ENCODE measurements at regions not wholly inside any gene's neighbourhood (a gene's known extent, or its start where the extent isn't known, plus 50 kb on each side); places are given as distances from the start of the nearest gene placed in this dataset.

DNA sequence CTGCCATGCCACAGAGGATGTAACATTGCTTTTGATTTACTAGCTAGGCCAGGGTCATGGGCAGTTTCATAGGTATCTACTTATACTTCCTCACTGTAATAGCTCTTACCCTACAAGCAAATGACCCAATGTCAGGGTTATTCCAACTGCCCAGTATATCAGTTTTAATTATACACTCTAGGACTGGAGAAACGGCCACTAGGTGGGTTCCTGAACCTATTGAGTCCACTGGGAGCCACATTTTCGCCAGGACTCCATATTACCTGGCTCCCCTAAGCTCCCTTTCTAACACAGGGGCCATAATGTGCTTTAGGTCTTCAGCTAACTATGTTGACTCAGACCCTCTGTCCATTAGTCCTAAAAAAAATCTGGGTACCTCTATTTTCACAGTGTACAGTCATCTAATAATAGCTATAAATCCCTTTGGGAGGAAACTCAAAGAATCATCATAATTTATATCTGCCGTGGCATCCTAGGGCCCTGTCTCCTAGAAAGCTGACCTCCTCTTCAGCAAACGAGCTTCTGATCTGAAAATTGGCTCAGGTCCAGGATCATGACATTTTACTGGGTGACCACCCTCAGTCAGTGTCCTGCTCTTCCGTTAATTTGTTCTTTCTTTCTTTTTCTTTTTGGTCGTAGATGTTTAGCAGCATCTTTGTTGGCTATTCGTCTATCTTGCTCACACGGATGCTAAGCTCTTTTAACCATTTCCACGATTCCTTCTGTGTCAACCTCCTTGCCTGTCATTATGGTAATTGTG, 244.3 kb downstream of the FAM76B start:
- DNase-seq = no peak

- DNase-seq = no peak
These were observed 245.3 kb downstream of the FAM76B start for GRCh38 chr11:95544095-95544856.

- DNase-seq = no peak
These were observed 246.6 kb downstream of the FAM76B start for GRCh38 chr11:95542868-95543551.

DNA sequence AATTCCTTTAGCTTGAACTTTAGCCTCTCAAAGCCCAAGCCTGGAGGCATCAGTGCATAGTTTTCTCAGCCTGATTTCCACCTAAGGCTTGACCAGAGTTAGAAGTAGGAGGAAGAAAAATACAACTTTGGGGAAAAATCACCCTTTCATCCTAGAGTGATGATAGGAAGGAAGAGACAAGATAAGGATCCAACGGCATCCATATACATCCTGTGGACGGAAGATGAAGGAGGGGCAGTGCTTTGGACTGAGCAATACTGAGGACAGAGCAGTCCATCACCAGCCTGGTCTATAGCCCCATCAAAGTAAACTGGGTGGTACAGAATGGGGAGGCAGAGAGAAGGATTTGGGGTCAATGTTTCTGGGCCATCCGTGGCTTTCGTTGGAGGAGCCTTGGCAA, 247.9 kb downstream of the FAM76B start:
- DNase-seq = no peak

- DNase-seq = no peak
These were observed 253.4 kb downstream of the FAM76B start for GRCh38 chr11:95536047-95536690.

- no peak for DNase-seq
These were observed 254.8 kb downstream of the FAM76B start for GRCh38 chr11:95534809-95535208.

GRCh38 chr11:95534226-95534625, 255.4 kb downstream of the FAM76B start:
- no peak for DNase-seq

GRCh38 chr11:95531116-95531515, 258.5 kb downstream of the FAM76B start:
- no peak for DNase-seq

- no peak for DNase-seq
These were observed 265.1 kb downstream of the FAM76B start for GRCh38 chr11:95524314-95525036.

- DNase-seq = no peak
These were observed 266.7 kb downstream of the FAM76B start for GRCh38 chr11:95522874-95523273.

- DNase-seq = no peak
These were observed 267.7 kb downstream of the FAM76B start for GRCh38 chr11:95521862-95522261.

- DNase-seq = no peak
These were observed 268.4 kb downstream of the FAM76B start for GRCh38 chr11:95521133-95521542.

GRCh38 chr11:95520369-95521132, 269.0 kb downstream of the FAM76B start:
- no peak for DNase-seq

- DNase-seq = no peak
These were observed 269.7 kb downstream of the FAM76B start for GRCh38 chr11:95519912-95520311.

DNA sequence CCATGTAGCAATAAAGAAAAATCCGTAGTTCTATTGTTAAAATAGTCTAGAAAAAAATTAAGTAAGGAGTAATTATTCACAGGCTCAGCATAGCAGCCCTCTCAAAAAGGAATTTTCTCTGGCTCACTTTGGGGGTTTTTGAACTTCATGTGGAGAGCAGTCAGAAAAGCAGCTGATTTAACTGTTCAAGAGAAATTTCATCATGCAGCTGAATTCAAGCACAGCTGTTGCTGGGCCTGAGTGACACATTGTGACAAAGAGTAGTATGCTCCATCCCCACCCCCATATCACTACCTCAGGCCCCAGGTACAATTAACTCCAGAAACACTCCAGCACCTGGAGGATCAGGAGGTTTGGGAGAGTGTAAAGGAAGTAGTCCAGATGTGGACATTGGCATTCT, 272.1 kb downstream of the FAM76B start:
- no peak for DNase-seq

GRCh38 chr11:95516786-95517185, 272.8 kb downstream of the FAM76B start:
- no peak for DNase-seq

DNA sequence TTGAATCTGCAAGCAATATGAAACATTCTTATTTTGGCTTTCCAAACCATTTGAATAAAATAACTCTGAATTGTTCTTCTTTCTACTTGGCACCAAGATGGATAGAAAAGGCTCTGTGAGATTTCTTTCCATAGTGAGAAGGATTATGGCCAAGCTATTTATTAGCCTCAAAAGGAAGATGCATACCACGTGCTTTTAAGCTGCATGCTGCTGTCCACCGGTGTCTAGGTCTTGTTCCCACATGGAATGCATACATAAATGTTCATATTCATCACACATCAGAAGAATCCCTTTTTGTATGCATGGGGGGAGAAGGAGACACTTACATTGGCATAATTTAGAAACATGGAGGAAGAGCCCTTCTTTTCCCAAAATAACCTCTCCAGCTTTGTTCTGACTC, 273.4 kb downstream of the FAM76B start:
- no peak for DNase-seq

DNA sequence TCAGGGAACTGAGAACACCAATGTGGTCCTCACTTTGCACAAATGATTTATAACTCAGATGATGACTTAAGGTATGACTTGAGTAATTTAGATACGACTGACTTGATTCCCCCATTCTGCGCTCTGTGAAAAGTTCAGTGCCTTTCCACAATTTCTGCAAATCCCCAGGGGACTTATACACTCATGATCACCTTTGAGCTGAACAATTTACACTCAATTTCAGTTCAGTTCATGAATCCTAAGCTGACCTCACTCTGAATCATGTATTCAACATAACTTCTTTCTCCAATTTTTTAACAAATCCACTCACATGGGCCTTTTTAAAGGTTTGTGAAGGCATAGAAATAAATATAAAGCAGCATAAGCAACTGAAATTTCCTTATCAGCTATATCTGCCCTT, 274.2 kb downstream of the FAM76B start:
- DNase-seq = no peak

DNA sequence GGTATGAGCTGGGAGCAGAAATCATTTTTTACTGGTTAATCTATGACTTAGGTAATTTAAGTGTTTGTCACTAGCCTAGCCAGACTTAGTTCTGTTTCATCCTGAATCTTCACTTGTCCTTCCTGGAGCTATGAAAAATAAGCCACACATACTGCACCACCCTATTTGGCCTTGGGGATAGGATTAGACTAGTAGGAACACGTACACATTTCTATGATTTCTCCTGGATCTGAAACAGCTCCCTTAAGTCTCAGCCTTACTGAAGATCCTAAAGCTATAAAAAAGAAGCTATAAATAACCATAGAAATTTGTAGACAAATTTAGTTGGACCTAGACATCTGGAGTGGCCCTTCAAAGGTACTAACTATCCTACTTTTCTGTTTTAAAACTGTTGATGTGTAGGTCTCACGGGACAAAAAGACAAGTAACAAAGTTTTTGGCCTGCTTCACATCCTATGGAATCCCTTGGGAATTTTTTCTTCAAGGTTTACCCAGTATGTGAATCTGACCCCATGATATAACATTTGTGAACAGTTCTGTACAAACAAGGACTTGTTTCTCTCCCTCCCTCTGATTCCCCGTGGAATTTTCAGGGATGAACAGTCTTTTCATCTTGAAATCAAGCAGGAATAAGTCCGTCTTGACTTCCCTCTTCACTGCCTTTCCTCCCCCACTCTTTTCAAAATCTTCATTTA, 275.0 kb downstream of the FAM76B start:
- no peak for DNase-seq

DNA sequence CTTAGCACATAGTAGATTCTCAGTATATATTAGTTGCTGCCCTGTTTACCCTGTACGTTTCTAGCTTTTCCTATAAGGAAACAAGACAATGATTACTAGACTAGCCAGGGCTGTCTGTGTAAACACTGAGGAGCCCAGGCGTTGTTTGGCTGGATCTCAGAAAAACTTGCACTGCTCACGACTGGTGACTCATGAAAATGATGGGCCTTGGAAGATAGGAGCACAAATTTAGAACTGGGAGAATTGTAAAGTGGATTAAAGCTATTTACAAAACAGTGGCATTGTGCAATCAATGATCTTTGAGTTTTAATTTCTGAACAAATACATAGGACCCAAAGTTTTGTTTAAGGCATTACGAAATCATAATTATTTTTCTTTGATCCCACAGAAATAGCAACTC, 276.9 kb downstream of the FAM76B start:
- peak; percentile 16 for DNase-seq

- DNase-seq = no peak
These were observed 277.4 kb downstream of the FAM76B start for GRCh38 chr11:95512177-95512576.
